ENCODE measurements at regions not wholly inside any gene's neighbourhood (a gene's known extent, or its start where the extent isn't known, plus 50 kb on each side); places are given as distances from the start of the nearest gene placed in this dataset.
A peak's percentile ranks its signal among the peaks of the same experiment; 100 is the strongest.
"Not testable (repeated sequence)": the region's sequence is repeated elsewhere in the genome, so short reads cannot be mapped to it uniquely, and the experiment has no call there.

GRCh38 chr1:191696354-191696753 lies 461.9 kb upstream of the RGS18 start:
- no peak for DNase-seq

- no peak for DNase-seq
These were observed 460.7 kb upstream of the RGS18 start for GRCh38 chr1:191697556-191697955.

GRCh38 chr1:191698246-191698645 lies 460.0 kb upstream of the RGS18 start:
- DNase-seq: no peak

- DNase-seq: no peak
These were observed 458.9 kb upstream of the RGS18 start for GRCh38 chr1:191699343-191699742.

- no peak for DNase-seq
These were observed 457.3 kb upstream of the RGS18 start for GRCh38 chr1:191700922-191701321.

- no peak for DNase-seq
These were observed 456.1 kb upstream of the RGS18 start for GRCh38 chr1:191702124-191702523.

GRCh38 chr1:191707288-191707687 lies 451.0 kb upstream of the RGS18 start:
- DNase-seq: no peak

GRCh38 chr1:191709215-191709614 lies 449.0 kb upstream of the RGS18 start:
- peak; percentile 39 for DNase-seq

GRCh38 chr1:191711961-191712360 lies 446.3 kb upstream of the RGS18 start:
- DNase-seq: no peak

- peak; percentile 98 for DNase-seq
These were observed 443.4 kb upstream of the RGS18 start for GRCh38 chr1:191714845-191715244.

GRCh38 chr1:191729742-191730141 lies 428.5 kb upstream of the RGS18 start:
- no peak for DNase-seq

- not testable (repeated sequence) for DNase-seq
These were observed 426.5 kb upstream of the RGS18 start for GRCh38 chr1:191731608-191732302.

- no peak for DNase-seq
These were observed 423.9 kb upstream of the RGS18 start for GRCh38 chr1:191734321-191734720.

GRCh38 chr1:191739544-191739943 lies 418.7 kb upstream of the RGS18 start:
- no peak for DNase-seq

GRCh38 chr1:191752342-191752741 lies 405.9 kb upstream of the RGS18 start:
- peak; percentile 7 for DNase-seq

- DNase-seq: no peak
These were observed 398.2 kb upstream of the RGS18 start for GRCh38 chr1:191760016-191760415.

- peak; percentile 93 for DNase-seq
These were observed 369.7 kb upstream of the RGS18 start for GRCh38 chr1:191788551-191788950.

- DNase-seq: no peak
These were observed 360.1 kb upstream of the RGS18 start for GRCh38 chr1:191798178-191798577.

GRCh38 chr1:191804311-191804710 lies 354.0 kb upstream of the RGS18 start:
- DNase-seq: no peak

- DNase-seq: not testable (repeated sequence)
These were observed 344.7 kb upstream of the RGS18 start for GRCh38 chr1:191813593-191813992.

GRCh38 chr1:191818198-191818597 lies 340.1 kb upstream of the RGS18 start:
- DNase-seq: no peak

GRCh38 chr1:191831572-191831971 lies 326.7 kb upstream of the RGS18 start:
- peak; percentile 81 for DNase-seq

GRCh38 chr1:191839891-191840290 lies 318.4 kb upstream of the RGS18 start:
- DNase-seq: no peak

- no peak for DNase-seq
These were observed 306.3 kb upstream of the RGS18 start for GRCh38 chr1:191851799-191852595.

Measured in NCI-H82 (cell line).